ENCODE measurements at regions not wholly inside any gene's neighbourhood (a gene's known extent, or its start where the extent isn't known, plus 50 kb on each side); places are given as distances from the start of the nearest gene placed in this dataset.
A peak's percentile ranks its signal among the peaks of the same experiment; 100 is the strongest.

DNA sequence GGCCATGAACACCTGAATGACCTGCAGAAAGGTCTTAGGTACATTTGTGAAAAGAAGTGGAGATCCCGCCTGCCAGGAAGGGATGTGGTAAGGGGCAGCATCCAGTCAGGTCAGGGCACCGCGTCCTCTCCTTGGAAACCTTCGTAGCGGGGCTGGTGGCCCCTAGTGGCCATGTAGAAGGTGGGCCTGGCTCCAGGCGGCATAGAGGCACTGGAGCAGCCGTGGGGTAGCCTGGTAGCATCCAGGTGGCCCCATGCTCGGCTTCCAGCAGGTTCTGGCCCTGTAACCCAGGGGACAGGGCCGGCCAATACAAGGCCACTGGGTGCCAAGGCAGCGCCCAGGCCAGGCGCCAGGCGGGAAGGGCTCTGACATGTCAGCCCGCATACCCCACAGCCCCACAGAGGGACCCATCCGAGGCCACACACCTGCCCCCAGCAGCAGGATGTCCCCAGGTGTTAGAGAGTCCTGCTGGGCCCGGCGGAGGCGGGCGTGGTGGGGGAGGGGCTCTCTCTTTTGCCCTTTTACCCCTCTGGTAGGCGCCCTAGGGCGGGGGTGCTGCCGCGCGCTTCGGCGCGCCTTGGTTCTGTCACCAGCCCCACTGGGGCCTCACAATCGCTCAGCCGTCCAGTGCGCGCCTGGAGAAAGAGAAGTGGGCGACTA is 58.3 kb upstream of the SPATA31E1 start:
- no peak for DNase-seq

DNA sequence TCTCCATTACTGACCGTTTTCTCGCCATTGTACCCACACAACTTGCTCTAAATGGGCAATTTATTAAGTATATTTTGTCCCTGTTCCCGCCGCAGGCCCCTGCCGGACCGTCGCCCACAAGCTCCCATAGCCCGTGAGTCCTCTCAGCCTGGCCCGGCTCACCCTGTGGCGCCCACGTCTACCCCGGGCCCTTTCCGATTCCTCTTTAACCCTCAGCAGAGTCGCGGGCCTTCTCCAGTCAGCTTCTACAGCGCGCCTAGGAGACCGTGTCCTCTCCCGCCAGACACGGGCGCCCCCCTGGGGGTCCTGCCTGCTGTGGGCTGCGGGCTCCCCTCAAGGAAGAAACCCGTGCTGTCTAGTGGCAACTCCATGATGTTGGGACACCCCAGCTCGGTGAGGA is 57.8 kb upstream of the SPATA31E1 start:
- DNase-seq = no peak

DNA sequence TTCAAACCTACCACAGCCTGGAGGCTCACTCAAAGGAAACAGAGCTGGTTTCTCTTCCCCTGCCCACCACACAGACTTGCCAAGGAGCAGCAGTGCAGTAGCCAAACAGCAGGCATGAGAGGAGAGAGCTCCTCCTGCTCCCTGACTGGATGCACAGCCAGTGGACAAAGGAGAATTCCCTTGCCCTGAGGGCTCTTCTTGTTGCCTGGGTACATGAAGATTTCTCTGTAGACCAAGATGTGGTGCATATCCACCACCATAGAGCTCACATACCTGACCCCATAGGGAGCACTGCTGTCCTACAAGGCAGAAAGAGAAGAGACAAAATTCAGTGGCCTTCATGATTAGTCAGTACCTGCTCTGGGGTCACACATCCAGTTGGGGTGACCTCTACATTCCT is 56.3 kb upstream of the SPATA31E1 start:
- DNase-seq = no peak

- DNase-seq = no peak
These were observed 55.3 kb upstream of the SPATA31E1 start for GRCh38 chr9:87827341-87827740.

DNA sequence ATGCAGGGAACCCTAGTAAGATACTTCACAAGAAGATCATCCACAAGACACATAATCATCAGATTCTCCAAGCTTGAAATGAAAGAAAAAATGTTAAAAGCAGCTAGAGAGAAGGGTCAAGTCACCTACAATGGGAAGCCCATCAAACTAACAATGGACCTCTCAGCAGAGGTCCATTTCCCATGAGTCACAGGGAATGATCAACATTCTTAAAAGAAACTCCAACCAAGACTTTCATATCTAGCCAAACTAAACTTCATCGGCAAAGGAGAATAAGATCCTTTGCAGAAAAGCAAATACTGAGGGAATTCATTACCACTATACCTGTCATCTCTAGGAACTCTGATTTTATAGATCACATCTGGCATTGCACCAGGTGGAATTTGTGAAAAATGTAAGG is 52.9 kb upstream of the SPATA31E1 start:
- DNase-seq = no peak

DNA sequence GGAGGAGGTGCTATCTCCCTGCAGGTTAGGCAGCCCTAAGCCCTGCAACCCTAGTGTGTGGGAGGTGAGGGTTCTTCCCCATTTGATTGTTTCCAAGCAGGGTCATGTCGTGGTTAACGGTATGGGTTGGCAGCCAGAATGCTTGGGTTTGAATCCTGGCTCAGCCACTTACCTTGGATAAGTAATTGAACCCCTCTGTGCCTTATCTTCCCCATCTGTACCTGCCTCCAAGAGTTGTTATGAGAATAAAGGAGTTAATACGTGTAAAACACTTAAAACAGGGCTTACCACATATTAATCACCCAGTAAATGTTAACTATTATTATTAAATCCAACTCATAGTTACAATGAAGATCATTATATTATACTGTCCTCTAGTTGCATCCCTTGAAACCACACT is 52.2 kb upstream of the SPATA31E1 start:
- DNase-seq = peak; percentile 40

GRCh38 chr9:87831159-87831558 is 51.5 kb upstream of the SPATA31E1 start:
- no peak for DNase-seq

Data from activated CD4-positive, alpha-beta T cell treated with anti-CD3 and anti-CD28 coated beads for 48 hours (primary cell).